IPS-18a (cell line): ENCODE measurements at regions not wholly inside any gene's neighbourhood (a gene's known extent, or its start where the extent isn't known, plus 50 kb on each side); places are given as distances from the start of the nearest gene placed in this dataset.

ENCODE experiments used
- H3K27ac ChIP-seq: one replicate; pipeline ENCODE4 v1.5.1; 2013; ENCODE audit warnings: low read length
- H3K27me3 ChIP-seq: one replicate; pipeline ENCODE4 v1.6.1; 2013; ENCODE audit warnings: mild to moderate bottlenecking, low read length; ENCODE audit not compliant: control insufficient read depth, insufficient read depth
- H3K36me3 ChIP-seq: one replicate; pipeline ENCODE4 v1.6.1; 2013; ENCODE audit warnings: low read depth, low read length; ENCODE audit not compliant: control insufficient read depth
- H3K4me1 ChIP-seq: one replicate; pipeline ENCODE4 v1.6.1; 2013; ENCODE audit warnings: low read depth, low read length; ENCODE audit not compliant: control insufficient read depth
- H3K4me3 ChIP-seq: one replicate; pipeline ENCODE4 v1.5.1; 2013; ENCODE audit warnings: low read length
- H3K9ac ChIP-seq: one replicate; pipeline ENCODE4 v1.6.1; 2013; ENCODE audit warnings: mild to moderate bottlenecking, low read length, moderate library complexity
- H3K9me3 ChIP-seq: one replicate; pipeline ENCODE4 v1.6.1; 2013; ENCODE audit warnings: low read depth, low read length; ENCODE audit not compliant: control insufficient read depth

DNA sequence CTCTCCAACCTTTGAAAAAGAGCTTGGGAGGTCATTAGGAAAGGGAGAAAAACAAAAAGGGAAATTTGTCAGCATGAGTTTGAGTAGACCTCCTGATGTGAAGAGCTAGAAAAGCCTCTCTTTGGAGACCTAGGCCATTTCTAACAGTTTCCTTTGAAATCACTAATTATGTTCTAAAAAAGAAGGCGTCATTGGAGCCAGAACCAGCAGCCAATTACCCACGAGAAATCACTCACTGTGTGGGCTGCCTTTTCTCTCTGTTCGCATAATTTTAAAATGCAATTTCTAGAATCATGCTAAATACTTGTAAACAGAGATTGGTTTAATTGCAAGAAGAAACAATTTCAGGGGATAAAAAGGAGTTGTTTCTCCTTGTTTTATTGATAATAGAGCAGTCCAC is 246.3 kb upstream of the GATB start:
- no peak overlapping the region for H3K4me3 ChIP-seq
- no peaks in the 10 kb centered on the region for H3K36me3 ChIP-seq
- no peaks in the 10 kb centered on the region for H3K9me3 ChIP-seq
- H3K9ac ChIP-seq, result no peak overlapping the region
- H3K27ac ChIP-seq, result no peak overlapping the region
- H3K27me3 ChIP-seq, result no peaks in the 10 kb centered on the region
- peaks cover 24% of the 10 kb centered on the region for H3K4me1 ChIP-seq

DNA sequence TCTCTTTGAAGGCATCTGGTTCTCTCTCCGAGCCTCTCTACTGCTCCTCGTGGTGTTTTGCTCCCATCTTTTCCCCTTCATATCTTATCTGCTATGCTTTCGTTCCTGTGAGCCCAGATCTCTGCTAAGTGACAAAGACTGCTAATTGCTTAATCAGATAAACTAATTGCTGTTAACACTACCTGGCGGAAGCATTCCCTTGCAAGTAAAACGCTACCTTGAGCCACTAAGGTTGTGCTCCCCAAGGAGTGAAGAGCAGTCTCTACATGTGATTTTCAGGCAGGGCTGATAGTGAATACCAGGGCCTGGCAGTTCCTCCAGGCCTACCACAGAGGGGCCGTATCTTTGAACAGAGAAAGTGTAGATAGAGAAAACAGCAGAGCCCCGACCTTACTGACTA is 244.0 kb upstream of the GATB start:
- no peaks in the 10 kb centered on the region for H3K9me3 ChIP-seq
- no peak overlapping the region for H3K27ac ChIP-seq

DNA sequence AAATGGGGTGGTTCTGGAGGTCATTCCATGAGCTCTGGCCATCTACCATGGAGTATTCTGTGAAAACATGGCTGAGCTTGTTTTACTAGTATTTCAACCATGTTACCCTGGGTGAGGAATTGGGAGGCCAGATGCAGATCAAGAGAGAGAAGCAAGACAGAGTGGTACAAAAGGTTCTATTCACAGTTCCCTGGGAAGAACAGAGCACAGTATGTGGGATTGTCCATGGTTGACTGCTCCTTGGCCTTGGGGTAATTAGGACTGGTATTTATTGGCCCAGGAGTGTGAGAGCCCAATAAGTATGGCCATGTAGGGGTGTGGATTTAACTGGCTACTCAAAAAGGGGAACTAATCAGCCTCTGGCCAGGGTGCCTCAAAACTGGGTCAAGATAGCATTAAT is 239.7 kb upstream of the GATB start:
- H3K9me3 ChIP-seq, result no peaks in the 10 kb centered on the region
- H3K27me3 ChIP-seq, result no peaks in the 10 kb centered on the region
- no peak overlapping the region for H3K9ac ChIP-seq
- H3K36me3 ChIP-seq, result no peaks in the 10 kb centered on the region
- no peak overlapping the region for H3K4me3 ChIP-seq
- peaks cover 6% of the 10 kb centered on the region for H3K4me1 ChIP-seq
- H3K27ac ChIP-seq, result no peak overlapping the region

More for the DNA sequence above, 244.0 kb upstream of the GATB start:
- no peaks in the 10 kb centered on the region for H3K27me3 ChIP-seq
- no peak overlapping the region for H3K4me3 ChIP-seq
- H3K9ac ChIP-seq, result no peak overlapping the region
- H3K4me1 ChIP-seq, result peaks cover 12% of the 10 kb centered on the region
- H3K36me3 ChIP-seq, result no peaks in the 10 kb centered on the region

DNA sequence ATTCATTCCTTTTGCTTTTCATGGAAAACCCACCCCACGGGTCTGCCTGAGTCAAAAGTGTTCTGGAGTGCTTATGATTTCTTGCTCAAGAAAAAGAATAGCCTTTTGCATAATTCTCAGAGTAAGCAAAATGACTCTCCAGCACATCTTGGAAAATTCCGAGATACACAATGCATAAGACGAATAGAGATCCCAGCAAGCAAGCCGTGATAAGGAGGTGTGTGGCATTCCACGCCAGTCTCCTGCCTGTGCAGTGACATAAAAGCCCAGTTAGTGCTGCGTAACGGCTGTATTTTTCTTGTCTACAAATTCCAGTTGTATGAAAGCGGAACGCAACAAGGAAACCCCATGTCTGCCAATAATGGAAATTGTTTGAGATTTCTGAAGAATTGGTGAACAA is 237.9 kb upstream of the GATB start:
- Histone ChIP-seq H3K27ac (no peak overlapping the region), H3K9ac (no peak overlapping the region), H3K27me3 (no peaks in the 10 kb centered on the region), H3K36me3 (no peaks in the 10 kb centered on the region), H3K4me1 (peaks cover 6% of the 10 kb centered on the region), H3K9me3 (no peaks in the 10 kb centered on the region), H3K4me3 (no peak overlapping the region)

DNA sequence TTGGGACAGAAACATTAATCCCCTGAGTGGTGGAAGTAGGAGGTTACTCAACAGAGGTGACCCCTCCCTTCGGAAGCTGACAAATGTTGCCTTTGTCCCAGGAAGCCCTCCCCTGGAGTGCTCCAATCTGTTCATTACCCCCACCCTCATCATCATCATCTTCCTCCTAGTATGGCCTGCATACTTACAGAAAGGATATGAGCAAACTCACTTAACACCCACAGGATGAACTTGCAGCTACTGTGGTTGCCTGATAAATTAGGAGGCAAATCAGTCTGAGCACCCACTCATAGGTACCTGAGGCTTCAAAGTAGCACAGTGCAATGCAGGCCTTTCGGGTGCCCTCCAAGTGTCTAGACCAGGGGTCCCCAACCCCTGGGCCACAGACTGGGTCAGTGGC is 236.7 kb upstream of the GATB start:
- no peak overlapping the region for H3K4me3 ChIP-seq
- no peaks in the 10 kb centered on the region for H3K9me3 ChIP-seq
- H3K27me3 ChIP-seq, result no peaks in the 10 kb centered on the region
- H3K9ac ChIP-seq, result no peak overlapping the region
- no peaks in the 10 kb centered on the region for H3K36me3 ChIP-seq
- peaks cover 14% of the 10 kb centered on the region for H3K4me1 ChIP-seq
- no peak overlapping the region for H3K27ac ChIP-seq

DNA sequence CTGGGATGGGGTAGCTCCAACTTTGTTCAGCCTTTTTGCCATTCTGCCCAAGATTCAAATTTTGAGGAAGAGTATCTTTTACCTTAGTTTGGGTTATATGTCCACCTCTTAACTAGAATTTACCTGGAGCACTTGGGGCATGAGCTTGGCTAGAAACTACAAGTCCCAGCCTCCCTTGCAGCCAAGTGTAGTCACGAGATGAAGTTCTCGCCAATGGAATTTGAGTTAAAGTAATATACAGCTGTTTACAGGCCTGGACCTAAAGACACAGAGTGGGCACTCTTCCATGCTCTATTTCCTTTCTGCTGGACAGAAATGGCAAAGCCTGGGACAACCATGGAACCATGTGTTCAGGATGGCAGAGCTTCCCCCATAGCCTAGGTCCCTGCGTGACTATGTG is 233.6 kb upstream of the GATB start:
- H3K9ac ChIP-seq, result no peak overlapping the region

DNA sequence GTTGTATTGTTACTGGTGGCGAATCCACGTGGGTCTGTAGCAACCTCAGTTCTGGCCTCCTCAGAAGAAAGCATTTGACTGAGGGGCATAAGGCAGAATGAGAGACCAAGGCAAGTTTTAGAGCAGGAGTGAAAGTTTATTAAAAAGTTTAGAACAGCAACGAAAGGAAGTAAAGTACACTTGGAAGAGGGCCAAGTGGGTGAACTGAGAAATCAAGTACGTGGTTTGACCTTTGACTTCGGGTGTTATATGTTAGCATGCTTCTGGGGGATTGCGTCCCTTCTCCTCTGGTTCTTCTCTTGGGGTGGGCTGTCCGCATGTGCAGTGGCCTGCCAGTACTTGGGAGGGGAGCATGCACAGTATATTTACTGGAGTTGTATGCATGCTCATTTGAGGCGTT is 232.7 kb upstream of the GATB start:
- Histone ChIP-seq H3K27me3 (no peaks in the 10 kb centered on the region), H3K36me3 (no peaks in the 10 kb centered on the region), H3K4me1 (peaks cover 25% of the 10 kb centered on the region), H3K27ac (no peak overlapping the region), H3K4me3 (no peak overlapping the region), H3K9me3 (no peaks in the 10 kb centered on the region), H3K9ac (no peak overlapping the region)

More for the DNA sequence above, 233.6 kb upstream of the GATB start:
- H3K36me3 ChIP-seq, result no peaks in the 10 kb centered on the region
- H3K4me3 ChIP-seq, result no peak overlapping the region
- peaks cover 25% of the 10 kb centered on the region for H3K4me1 ChIP-seq
- no peaks in the 10 kb centered on the region for H3K27me3 ChIP-seq
- no peak overlapping the region for H3K27ac ChIP-seq
- no peaks in the 10 kb centered on the region for H3K9me3 ChIP-seq

DNA sequence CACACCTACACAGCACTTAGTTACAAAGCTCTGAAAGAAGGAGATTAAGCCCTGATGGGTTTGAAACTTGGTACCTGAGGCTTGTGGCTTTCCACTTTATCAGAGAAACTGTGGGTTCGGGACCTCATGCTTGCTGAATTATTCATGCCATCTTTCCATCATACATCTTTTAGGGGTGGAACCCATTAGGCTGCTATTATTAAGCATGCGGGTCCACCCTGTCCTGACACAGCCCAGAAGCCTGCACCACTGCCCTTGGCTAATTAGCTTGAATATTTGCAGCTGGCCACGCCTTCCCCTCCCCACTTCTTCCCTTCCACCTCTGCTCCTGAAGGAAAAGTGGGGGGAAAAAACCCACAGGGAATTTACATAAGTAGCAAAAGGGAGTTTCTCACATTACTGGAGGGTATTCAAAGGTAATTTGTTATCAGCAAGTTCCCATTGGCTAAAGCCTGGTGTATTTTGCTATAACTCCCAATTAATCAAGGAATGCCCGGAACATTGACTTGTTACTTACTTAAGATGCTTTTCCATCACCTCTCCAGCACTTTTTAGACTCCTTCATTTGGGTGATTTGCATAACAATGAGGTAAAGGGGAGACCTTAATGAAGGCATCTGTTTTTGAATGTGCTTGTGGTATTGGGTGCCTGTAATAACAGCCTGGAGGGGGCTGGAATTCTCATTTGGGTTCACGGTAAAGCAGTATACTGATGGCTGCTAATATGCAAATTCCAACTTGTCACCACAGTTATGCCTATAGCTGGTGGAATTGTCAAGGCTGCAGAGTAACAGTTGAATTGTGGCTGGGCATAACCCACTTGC is 231.7 kb upstream of the GATB start:
- Histone ChIP-seq H3K4me1 (peaks cover 22% of the 10 kb centered on the region), H3K4me3 (peak overlapping the region; percentile 2), H3K9me3 (no peaks in the 10 kb centered on the region), H3K9ac (no peak overlapping the region), H3K27ac (no peak overlapping the region), H3K27me3 (no peaks in the 10 kb centered on the region), H3K36me3 (no peaks in the 10 kb centered on the region)

DNA sequence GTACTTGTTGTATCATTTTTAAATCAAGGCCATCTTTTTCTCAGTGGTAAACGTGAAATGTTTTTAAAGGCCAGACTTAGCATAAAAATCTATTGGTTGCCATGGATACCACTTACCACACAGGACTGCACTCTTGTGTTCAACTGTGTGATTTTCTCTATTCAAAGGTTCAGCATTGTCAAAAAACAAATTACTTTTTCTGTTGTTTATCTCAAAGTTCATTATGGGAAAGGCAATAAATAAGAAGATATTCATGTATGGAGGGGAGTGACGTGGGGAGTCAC is 231.0 kb upstream of the GATB start:
- Histone ChIP-seq H3K36me3 (no peaks in the 10 kb centered on the region), H3K9me3 (no peaks in the 10 kb centered on the region), H3K4me3 (no peak overlapping the region), H3K27ac (no peak overlapping the region), H3K9ac (no peak overlapping the region), H3K4me1 (peaks cover 19% of the 10 kb centered on the region), H3K27me3 (no peaks in the 10 kb centered on the region)

DNA sequence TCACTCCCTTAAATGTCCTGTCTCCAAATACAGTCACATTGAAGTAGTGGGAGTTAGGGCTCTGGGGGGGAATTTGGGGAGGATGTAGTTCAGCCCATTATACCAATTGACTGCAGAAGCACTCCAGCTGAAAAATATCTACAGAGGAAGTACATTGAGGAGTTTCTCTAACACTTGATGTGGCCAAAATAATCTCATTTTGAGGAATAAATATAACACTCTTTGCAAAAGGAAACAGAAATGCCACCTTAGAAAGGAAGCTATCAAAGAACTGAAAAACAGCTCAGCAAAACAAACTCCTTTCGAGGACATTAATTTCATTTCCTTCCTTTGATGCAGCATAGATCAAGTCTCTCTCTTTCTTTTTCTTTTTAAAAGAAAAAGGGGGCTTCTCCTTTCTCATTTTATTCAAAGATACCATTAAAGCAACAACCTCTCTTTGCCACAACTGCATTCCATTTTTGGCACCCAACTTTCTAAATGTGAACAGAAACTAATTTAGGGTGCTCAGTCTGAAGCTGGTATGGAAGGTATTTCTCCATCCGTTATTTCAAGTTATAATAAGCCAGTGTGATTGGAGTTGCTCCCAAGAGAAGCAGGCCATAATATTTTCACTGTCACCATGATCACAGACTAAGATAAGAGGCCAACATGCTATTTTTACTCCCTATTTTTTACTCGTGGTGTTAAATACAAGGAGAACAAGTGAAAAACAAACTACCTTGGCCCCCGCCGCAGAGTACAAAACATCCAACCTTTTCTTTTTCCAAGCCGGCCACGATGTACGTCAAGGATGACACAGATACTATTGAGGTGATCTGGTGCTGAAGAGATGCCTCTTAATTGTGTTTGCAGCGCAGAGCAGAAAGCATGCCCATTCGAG is 230.4 kb upstream of the GATB start:
- Histone ChIP-seq H3K4me1 (peaks cover 19% of the 10 kb centered on the region), H3K27ac (no peak overlapping the region), H3K27me3 (no peaks in the 10 kb centered on the region), H3K4me3 (no peak overlapping the region), H3K36me3 (no peaks in the 10 kb centered on the region), H3K9ac (no peak overlapping the region), H3K9me3 (no peaks in the 10 kb centered on the region)

DNA sequence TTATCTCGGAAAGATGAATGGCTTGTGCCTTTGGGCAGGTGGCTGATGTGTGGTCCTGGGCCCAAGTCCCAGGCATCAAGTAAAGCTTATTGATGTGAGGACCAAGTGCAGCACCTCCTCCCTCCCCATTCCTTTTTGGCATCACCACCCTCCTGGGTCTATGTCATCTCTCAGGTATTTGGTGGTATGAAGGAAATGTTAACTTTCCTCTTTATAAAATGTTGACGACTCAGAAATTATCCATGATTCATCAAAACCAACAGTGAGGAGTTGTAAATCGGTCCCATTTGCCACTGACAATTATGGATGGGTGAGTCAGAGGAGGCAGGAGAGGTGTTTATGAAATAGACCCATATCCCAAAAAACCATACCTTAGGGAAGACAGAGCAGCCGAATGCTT is 229.4 kb upstream of the GATB start:
- no peak overlapping the region for H3K27ac ChIP-seq

DNA sequence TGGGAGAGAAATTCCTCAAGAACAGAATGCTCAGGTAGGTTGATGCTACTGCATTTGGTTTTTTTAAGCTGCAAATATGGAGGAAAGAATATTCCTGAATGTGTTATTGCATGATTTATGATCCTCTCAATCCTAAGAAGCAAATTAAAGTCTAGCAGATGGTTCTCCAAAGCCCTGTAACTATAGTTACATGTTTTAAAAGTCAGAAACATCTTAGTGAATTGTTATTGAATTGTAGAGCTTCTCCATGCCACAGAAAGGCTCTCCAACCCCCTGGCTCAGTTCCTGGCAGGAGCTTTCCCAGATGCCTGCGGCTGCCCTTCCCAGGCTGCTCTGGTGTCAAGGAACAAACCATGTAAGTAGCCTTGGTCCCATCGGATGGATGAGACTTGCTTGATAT is 227.8 kb upstream of the GATB start:
- H3K4me1 ChIP-seq, result peaks cover 19% of the 10 kb centered on the region
- H3K36me3 ChIP-seq, result no peaks in the 10 kb centered on the region
- H3K27ac ChIP-seq, result no peak overlapping the region
- H3K27me3 ChIP-seq, result no peaks in the 10 kb centered on the region
- no peak overlapping the region for H3K4me3 ChIP-seq
- no peaks in the 10 kb centered on the region for H3K9me3 ChIP-seq
- no peak overlapping the region for H3K9ac ChIP-seq

More for the DNA sequence above, 229.4 kb upstream of the GATB start:
- no peak overlapping the region for H3K9ac ChIP-seq
- H3K9me3 ChIP-seq, result no peaks in the 10 kb centered on the region
- H3K4me3 ChIP-seq, result no peak overlapping the region
- H3K4me1 ChIP-seq, result peaks cover 19% of the 10 kb centered on the region
- no peaks in the 10 kb centered on the region for H3K27me3 ChIP-seq
- no peaks in the 10 kb centered on the region for H3K36me3 ChIP-seq
